SK-N-MC (cell line): ENCODE measurements at regions not wholly inside any gene's neighbourhood (a gene's known extent, or its start where the extent isn't known, plus 50 kb on each side); places are given as distances from the start of the nearest gene placed in this dataset.

Source experiments
- DNase-seq: peaks from one replicate; pipeline ENCODE4 v3.0.0-alpha.2; 2011; ENCODE audit warnings: low read depth, low spot score
- H3K27ac ChIP-seq: fragments of 200-600 bp; sonication (generic); 2 replicates; pipeline ENCODE4 v1.5.1; 2016; ENCODE audit warnings: mixed run types
- H3K36me3 ChIP-seq: fragments of 200-600 bp; sonication (generic); 2 replicates; pipeline ENCODE4 v1.6.1; 2017; ENCODE audit warnings: antibody characterized with exemption, low read length, mixed read lengths; ENCODE audit not compliant: insufficient read depth
- H3K4me3 ChIP-seq: fragments of 200-600 bp; sonication (generic); 2 replicates; pipeline ENCODE4 v1.5.1; 2016
- H3K9ac ChIP-seq: fragments of 200-600 bp; sonication (generic); 2 replicates; pipeline ENCODE4 v1.8.0; 2017; ENCODE audit warnings: mixed run types, mixed read lengths; ENCODE audit not compliant: insufficient read length
- H3K9me3 ChIP-seq: fragments of 200-600 bp; sonication (generic); 2 replicates; pipeline ENCODE4 v1.6.1; 2017; ENCODE audit warnings: low read depth, mild to moderate bottlenecking, antibody characterized with exemption, low read length, moderate library complexity, mixed read lengths
- EZH2 ChIP-seq: fragments of 200-600 bp; sonication (generic); IDR thresholded peaks from one replicate; pipeline ENCODE4 v1.6.1; 2017; ENCODE audit warnings: antibody characterized with exemption
- FOXP2 ChIP-seq: optimal IDR thresholded peaks from 2 replicates; pipeline ENCODE3; 2011; ENCODE audit warnings: mild to moderate bottlenecking, moderate library complexity; ENCODE audit not compliant: insufficient read depth; ENCODE audit errors: extremely low read length, control extremely low read depth
- POLR2AphosphoS5 ChIP-seq: IDR thresholded peaks from 2 replicates; pipeline ENCODE4 v1.6.1; 2012; ENCODE audit warnings: mild to moderate bottlenecking, low read depth, low read length, borderline replicate concordance

DNA sequence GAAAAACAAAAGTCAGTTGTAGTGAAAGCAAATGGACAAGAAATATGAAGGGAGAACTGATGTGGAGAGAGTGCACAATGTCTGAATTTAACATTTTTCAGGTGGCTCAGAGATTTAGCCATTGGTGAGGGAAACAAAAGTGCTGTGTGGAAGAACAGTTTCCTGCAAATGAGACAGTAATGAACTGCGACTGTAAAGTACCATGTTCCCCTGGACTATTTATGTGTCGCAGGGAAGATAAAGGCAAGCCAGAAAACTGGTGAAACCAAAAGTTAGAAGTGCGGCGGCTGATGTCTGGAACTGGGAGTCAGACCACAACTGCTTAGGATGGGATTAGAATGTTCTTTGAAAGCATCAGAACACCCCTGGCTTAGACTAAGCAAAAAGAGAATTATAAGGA is 905.1 kb upstream of the MAN1A1 start:
- Histone ChIP-seq H3K9me3 (no peaks in the 10 kb centered on the region), H3K9ac (no peak overlapping the region), H3K36me3 (no peaks in the 10 kb centered on the region), H3K27ac (no peak overlapping the region), H3K4me3 (no peak overlapping the region)
- no peak for DNase-seq
- TF ChIP-seq FOXP2 (no peak), EZH2 (no peak), POLR2AphosphoS5 (no peak)

DNA sequence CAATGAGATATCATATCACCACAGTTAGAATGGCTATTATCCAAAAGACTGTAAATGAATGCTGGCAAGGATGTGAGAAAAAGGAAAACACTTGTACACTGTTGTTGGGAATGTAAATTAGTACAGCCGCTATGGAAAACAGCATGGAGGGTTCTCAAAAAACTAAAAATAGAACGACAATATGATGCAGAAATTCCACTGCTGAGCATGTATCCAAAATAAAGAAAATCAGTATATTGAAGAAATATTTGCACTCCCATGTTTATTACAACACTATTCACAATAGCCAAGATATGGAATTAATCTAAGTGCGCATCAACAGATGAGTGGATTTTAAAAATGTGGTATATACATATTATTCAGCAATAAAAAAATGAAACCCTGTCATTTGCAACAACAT is 898.9 kb upstream of the MAN1A1 start:
- H3K36me3 ChIP-seq: no peaks in the 10 kb centered on the region
- no peak overlapping the region for H3K27ac ChIP-seq
- no peak overlapping the region for H3K4me3 ChIP-seq
- no peaks in the 10 kb centered on the region for H3K9me3 ChIP-seq
- no peak for TF ChIP-seq FOXP2
- no peak for TF ChIP-seq POLR2AphosphoS5
- TF ChIP-seq EZH2: no peak
- no peak for DNase-seq
- no peak overlapping the region for H3K9ac ChIP-seq

DNA sequence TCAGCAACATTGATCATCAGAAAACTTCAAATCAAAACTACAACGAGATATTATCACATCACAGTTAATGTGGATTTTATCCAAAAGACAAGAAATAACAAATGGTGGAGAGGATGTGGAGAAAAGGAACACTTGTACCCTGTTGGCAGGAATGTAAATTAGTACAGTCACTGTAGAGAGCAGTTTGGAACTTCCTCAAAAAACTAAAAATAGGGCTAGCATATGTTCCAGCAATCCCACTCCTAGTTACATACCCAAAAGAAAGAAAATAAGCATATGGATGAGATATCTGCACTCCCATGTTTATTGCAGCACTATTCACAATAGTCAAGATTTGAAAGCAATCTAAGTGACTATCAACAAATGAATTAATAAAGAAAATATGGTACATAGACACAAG is 887.7 kb upstream of the MAN1A1 start:
- Histone ChIP-seq H3K36me3 (no peaks in the 10 kb centered on the region), H3K4me3 (no peak overlapping the region), H3K9me3 (no peaks in the 10 kb centered on the region), H3K27ac (no peak overlapping the region), H3K9ac (no peak overlapping the region)
- TF ChIP-seq FOXP2 (no peak), EZH2 (no peak), POLR2AphosphoS5 (no peak)
- no peak for DNase-seq

DNA sequence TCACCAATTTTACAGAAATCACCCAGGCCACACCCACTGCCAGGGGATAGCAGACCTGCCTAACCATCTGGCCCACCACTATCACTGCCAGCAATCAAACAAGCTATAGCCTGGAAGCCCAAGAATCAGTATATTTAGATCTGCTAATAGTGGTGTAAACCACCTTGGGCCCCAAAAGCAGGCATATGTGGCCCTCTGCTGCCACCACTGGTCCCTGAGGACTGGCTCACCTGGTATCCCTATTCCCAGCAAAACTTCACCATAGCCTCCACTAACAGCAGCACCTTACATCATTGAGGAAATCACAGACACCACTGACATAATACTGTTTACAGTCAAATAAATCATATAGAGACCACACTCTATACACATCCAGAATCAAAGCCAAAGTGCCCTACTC is 880.4 kb upstream of the MAN1A1 start:
- Histone ChIP-seq H3K27ac (no peak overlapping the region), H3K4me3 (no peak overlapping the region), H3K9ac (no peak overlapping the region), H3K36me3 (no peaks in the 10 kb centered on the region), H3K9me3 (no peaks in the 10 kb centered on the region)
- TF ChIP-seq EZH2 (no peak), FOXP2 (no peak), POLR2AphosphoS5 (no peak)
- no peak for DNase-seq

DNA sequence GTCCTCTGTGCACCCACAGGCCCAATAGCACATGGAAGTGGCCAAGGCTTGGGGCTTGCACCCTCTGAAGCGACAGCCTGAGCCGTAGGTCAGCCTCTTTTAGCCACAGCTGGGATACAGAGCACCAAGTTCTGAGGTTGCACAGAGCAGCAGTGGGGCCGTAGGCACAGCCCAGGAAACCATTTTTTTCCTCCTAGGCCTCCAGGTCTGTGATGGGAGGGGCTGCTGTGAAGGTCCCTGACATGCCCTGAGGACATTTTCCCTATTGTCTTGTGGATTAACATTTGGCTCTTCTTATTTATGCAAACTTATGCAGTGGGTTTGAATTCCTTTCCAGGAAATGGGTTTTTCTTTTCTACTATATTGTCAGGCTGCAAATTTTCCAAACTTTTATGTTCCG is 878.7 kb upstream of the MAN1A1 start:
- H3K4me3 ChIP-seq: no peak overlapping the region
- no peak overlapping the region for H3K9ac ChIP-seq
- no peak for DNase-seq
- no peak overlapping the region for H3K27ac ChIP-seq
- H3K36me3 ChIP-seq: no peaks in the 10 kb centered on the region
- no peaks in the 10 kb centered on the region for H3K9me3 ChIP-seq
- TF ChIP-seq FOXP2 (no peak), POLR2AphosphoS5 (no peak), EZH2 (no peak)

DNA sequence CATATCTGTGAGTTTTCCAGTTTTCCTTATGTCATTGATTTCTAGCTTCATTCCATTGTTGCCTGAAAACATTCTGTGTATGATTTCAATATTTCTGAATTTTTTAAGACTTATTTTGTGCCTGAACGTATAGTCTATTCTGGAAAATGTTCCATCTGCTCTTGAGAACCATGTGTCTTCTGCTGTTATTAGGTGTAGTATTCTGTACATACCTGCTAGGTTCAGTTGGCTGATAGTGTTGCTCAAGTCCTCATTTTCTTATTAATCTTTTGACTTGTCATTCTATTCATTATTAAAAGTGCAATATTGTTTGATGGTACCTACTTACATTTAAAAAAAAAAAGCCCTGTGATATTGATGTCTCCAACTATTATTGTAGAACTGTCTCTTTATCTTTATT is 869.8 kb upstream of the MAN1A1 start:
- no peak for TF ChIP-seq EZH2
- TF ChIP-seq FOXP2: no peak
- no peak for TF ChIP-seq POLR2AphosphoS5
- no peak for DNase-seq
- H3K9me3 ChIP-seq: no peaks in the 10 kb centered on the region

DNA sequence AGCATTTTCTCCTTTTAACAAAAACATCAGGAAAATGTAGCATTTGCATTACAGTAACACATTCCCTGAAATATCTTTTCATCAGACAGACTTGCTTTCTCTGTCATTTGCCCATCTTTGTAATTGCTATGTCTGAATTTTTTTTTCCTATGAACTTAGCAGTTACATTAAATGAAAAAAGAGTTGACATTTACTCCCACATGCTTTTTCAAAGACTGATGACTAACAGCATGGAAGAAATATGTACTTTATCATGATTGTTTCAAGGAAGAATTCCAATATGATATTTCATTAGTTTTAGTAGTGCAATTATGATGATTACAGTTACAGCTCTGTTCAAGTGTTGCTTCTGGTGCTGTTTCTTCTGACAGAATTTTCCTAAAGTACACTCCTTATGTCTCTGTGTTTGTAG is 864.5 kb upstream of the MAN1A1 start:
- Histone ChIP-seq H3K4me3 (no peak overlapping the region), H3K36me3 (no peaks in the 10 kb centered on the region), H3K27ac (no peak overlapping the region), H3K9ac (no peak overlapping the region), H3K9me3 (no peaks in the 10 kb centered on the region)
- no peak for DNase-seq
- no peak for TF ChIP-seq EZH2
- no peak for TF ChIP-seq POLR2AphosphoS5
- no peak for TF ChIP-seq FOXP2

More for the DNA sequence above, 869.8 kb upstream of the MAN1A1 start:
- no peak overlapping the region for H3K9ac ChIP-seq
- no peak overlapping the region for H3K4me3 ChIP-seq
- no peaks in the 10 kb centered on the region for H3K36me3 ChIP-seq
- no peak overlapping the region for H3K27ac ChIP-seq

DNA sequence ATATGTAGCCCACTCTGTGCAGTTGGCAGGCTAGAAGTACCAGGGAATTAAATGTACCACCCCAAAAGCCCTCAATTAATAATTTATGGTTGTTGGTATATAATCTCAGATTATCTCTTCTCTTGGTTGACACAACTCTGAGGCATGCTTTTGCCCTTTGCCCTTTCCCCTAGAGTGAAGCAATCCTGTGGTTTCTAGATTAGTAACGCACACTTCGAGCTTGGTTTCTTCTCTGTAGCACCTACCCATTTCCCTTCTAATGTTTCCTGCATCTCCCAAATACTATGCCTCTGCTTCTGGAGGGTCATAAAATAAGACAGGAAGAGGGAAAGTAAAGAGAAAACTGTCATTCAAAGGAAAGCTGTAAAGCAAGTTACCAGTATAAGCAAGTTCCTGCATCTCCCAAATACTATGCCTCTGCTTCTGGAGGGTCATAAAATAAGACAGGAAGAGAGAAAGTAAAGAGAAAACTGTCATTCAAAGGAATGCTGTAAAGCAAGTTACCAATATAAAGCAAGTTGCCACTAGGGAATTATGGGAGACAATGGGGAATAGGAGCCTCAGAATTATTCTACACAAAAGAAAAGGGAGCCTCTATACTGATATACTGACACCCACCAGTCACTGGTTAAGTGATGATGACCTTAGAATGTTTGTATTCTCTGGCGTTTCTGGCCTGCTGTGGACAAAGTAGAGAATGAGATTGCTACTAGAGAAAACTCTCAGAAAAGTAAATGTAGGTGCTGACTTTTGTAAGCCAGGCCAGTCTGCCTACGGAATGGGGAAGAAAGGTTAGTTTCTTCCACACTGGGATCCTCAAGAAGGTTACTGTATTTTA is 862.6 kb upstream of the MAN1A1 start:
- no peaks in the 10 kb centered on the region for H3K9me3 ChIP-seq
- H3K9ac ChIP-seq: no peak overlapping the region
- TF ChIP-seq FOXP2 (no peak), POLR2AphosphoS5 (no peak), EZH2 (no peak)
- H3K4me3 ChIP-seq: peak overlapping the region; percentile 30; the same call in 1 of the 2 replicates
- H3K27ac ChIP-seq: peak overlapping the region; percentile 61; the same call in 1 of the 2 replicates
- DNase-seq: peak; percentile 72
- H3K36me3 ChIP-seq: no peaks in the 10 kb centered on the region

DNA sequence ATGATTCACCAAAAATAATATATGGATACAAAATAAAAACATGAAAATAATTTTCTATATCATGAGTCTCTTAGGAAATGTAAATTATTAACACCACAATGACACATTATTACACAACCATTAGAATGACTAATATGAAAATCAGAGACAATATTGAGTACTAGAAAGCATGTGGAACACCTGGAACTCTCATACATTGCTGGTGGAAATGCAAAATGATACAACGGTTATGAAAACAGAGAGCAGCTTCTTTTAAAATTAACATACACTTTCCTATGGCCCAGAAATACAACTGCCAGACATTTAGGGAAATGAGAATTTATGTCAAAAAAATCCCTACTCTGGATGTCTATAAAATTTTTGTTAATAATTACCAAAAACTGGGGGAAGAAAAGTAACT is 853.3 kb upstream of the MAN1A1 start:
- no peak overlapping the region for H3K27ac ChIP-seq

More for the DNA sequence above, 853.3 kb upstream of the MAN1A1 start:
- H3K36me3 ChIP-seq: no peaks in the 10 kb centered on the region
- TF ChIP-seq EZH2: no peak
- no peak for TF ChIP-seq POLR2AphosphoS5
- no peak for TF ChIP-seq FOXP2
- no peak overlapping the region for H3K9ac ChIP-seq
- H3K9me3 ChIP-seq: no peaks in the 10 kb centered on the region
- H3K4me3 ChIP-seq: no peak overlapping the region
- DNase-seq: no peak
